Stimulated activated naive CD8-positive, alpha-beta T cell treated with anti-CD3 and anti-CD28 coated beads, Interleukin-15, Interleukin-2, amounts not matched to agents 100 ng/mL and 50 ng/mL, for 24 hours (primary cell): ENCODE measurements at regions not wholly inside any gene's neighbourhood (a gene's known extent, or its start where the extent isn't known, plus 50 kb on each side); places are given as distances from the start of the nearest gene placed in this dataset.

Source experiments
- H3K27ac Mint-ChIP-seq: one replicate; pipeline ENCODE4 v1.8.0; 2021; ENCODE audit warnings: mild to moderate bottlenecking, mixed read lengths
- H3K27me3 Mint-ChIP-seq: one replicate; pipeline ENCODE4 v1.8.0; 2021; ENCODE audit warnings: mixed read lengths
- H3K36me3 Mint-ChIP-seq: one replicate; pipeline ENCODE4 v1.8.0; 2021; ENCODE audit warnings: low read depth, mixed read lengths
- H3K4me1 Mint-ChIP-seq: one replicate; pipeline ENCODE4 v1.8.0; 2021; ENCODE audit warnings: low read depth, mixed read lengths
- H3K4me3 Mint-ChIP-seq: one replicate; pipeline ENCODE4 v1.8.0; 2021; ENCODE audit warnings: mild to moderate bottlenecking, mixed read lengths
- H3K9me3 Mint-ChIP-seq: one replicate; pipeline ENCODE4 v1.8.0; 2021; ENCODE audit warnings: mixed read lengths

- Mint-ChIP-seq H3K36me3 (peaks cover 7% of the 10 kb centered on the region), H3K4me1 (peaks cover 40% of the 10 kb centered on the region), H3K27me3 (no peaks in the 10 kb centered on the region), H3K9me3 (no peaks in the 10 kb centered on the region), H3K27ac (no peak overlapping the region), H3K4me3 (peak overlapping the region; percentile 83)
Measured at GRCh38 chr22:46072981-46073682, 77.2 kb upstream of the PPARA start.

- peak overlapping the region; percentile 83 for H3K4me3 Mint-ChIP-seq
- peaks cover 7% of the 10 kb centered on the region for H3K36me3 Mint-ChIP-seq
- H3K4me1 Mint-ChIP-seq, result peaks cover 36% of the 10 kb centered on the region
- no peaks in the 10 kb centered on the region for H3K27me3 Mint-ChIP-seq
- H3K27ac Mint-ChIP-seq, result no peak overlapping the region
- no peaks in the 10 kb centered on the region for H3K9me3 Mint-ChIP-seq
Measured at GRCh38 chr22:46073683-46074504, 76.4 kb upstream of the PPARA start.

GRCh38 chr22:46074771-46075551 is 75.4 kb upstream of the PPARA start:
- H3K4me3 Mint-ChIP-seq, result no peak overlapping the region
- peaks cover 25% of the 10 kb centered on the region for H3K4me1 Mint-ChIP-seq
- H3K27me3 Mint-ChIP-seq, result no peaks in the 10 kb centered on the region
- H3K9me3 Mint-ChIP-seq, result no peaks in the 10 kb centered on the region
- H3K27ac Mint-ChIP-seq, result no peak overlapping the region
- H3K36me3 Mint-ChIP-seq, result peaks cover 7% of the 10 kb centered on the region

- Mint-ChIP-seq H3K9me3 (no peaks in the 10 kb centered on the region), H3K27ac (no peak overlapping the region), H3K4me3 (no peak overlapping the region), H3K4me1 (peaks cover 25% of the 10 kb centered on the region), H3K36me3 (peaks cover 7% of the 10 kb centered on the region), H3K27me3 (no peaks in the 10 kb centered on the region)
Measured at GRCh38 chr22:46075764-46076531, 74.4 kb upstream of the PPARA start.

- no peak overlapping the region for H3K4me3 Mint-ChIP-seq
- peaks cover 7% of the 10 kb centered on the region for H3K36me3 Mint-ChIP-seq
- peaks cover 25% of the 10 kb centered on the region for H3K4me1 Mint-ChIP-seq
- H3K27me3 Mint-ChIP-seq, result no peaks in the 10 kb centered on the region
- no peak overlapping the region for H3K27ac Mint-ChIP-seq
- no peaks in the 10 kb centered on the region for H3K9me3 Mint-ChIP-seq
Measured at GRCh38 chr22:46076651-46077339, 73.5 kb upstream of the PPARA start.

GRCh38 chr22:46077669-46078099 is 72.6 kb upstream of the PPARA start:
- Mint-ChIP-seq H3K4me1 (peaks cover 22% of the 10 kb centered on the region), H3K4me3 (no peak overlapping the region), H3K9me3 (no peaks in the 10 kb centered on the region), H3K27me3 (no peaks in the 10 kb centered on the region), H3K36me3 (peaks cover 5% of the 10 kb centered on the region), H3K27ac (no peak overlapping the region)

GRCh38 chr22:46078241-46079092 is 71.9 kb upstream of the PPARA start:
- peaks cover 16% of the 10 kb centered on the region for H3K4me1 Mint-ChIP-seq
- no peak overlapping the region for H3K27ac Mint-ChIP-seq
- H3K4me3 Mint-ChIP-seq, result no peak overlapping the region
- no peaks in the 10 kb centered on the region for H3K27me3 Mint-ChIP-seq
- H3K9me3 Mint-ChIP-seq, result no peaks in the 10 kb centered on the region
- H3K36me3 Mint-ChIP-seq, result peaks cover 4% of the 10 kb centered on the region

GRCh38 chr22:46079093-46079860 is 71.0 kb upstream of the PPARA start:
- Mint-ChIP-seq H3K36me3 (peaks cover 4% of the 10 kb centered on the region), H3K4me1 (peaks cover 11% of the 10 kb centered on the region), H3K9me3 (no peaks in the 10 kb centered on the region), H3K4me3 (no peak overlapping the region), H3K27me3 (no peaks in the 10 kb centered on the region), H3K27ac (no peak overlapping the region)

- H3K4me3 Mint-ChIP-seq, result no peak overlapping the region
- H3K4me1 Mint-ChIP-seq, result peaks cover 2% of the 10 kb centered on the region
- H3K27me3 Mint-ChIP-seq, result no peaks in the 10 kb centered on the region
- H3K9me3 Mint-ChIP-seq, result no peaks in the 10 kb centered on the region
- no peak overlapping the region for H3K27ac Mint-ChIP-seq
- peaks cover 4% of the 10 kb centered on the region for H3K36me3 Mint-ChIP-seq
Measured at GRCh38 chr22:46079861-46080821, 70.2 kb upstream of the PPARA start.

GRCh38 chr22:46081036-46081830 is 69.1 kb upstream of the PPARA start:
- Mint-ChIP-seq H3K36me3 (peaks cover under 1% of the 10 kb centered on the region), H3K27me3 (no peaks in the 10 kb centered on the region), H3K9me3 (no peaks in the 10 kb centered on the region), H3K4me1 (no peaks in the 10 kb centered on the region), H3K4me3 (no peak overlapping the region), H3K27ac (no peak overlapping the region)

- Mint-ChIP-seq H3K4me1 (no peaks in the 10 kb centered on the region), H3K4me3 (no peak overlapping the region), H3K36me3 (no peaks in the 10 kb centered on the region), H3K27me3 (no peaks in the 10 kb centered on the region), H3K27ac (no peak overlapping the region), H3K9me3 (no peaks in the 10 kb centered on the region)
Measured at GRCh38 chr22:46081831-46082210, 68.5 kb upstream of the PPARA start.
